PC-9 (cell line): ENCODE measurements at regions not wholly inside any gene's neighbourhood (a gene's known extent, or its start where the extent isn't known, plus 50 kb on each side); places are given as distances from the start of the nearest gene placed in this dataset.

Source experiments
- EZH2 ChIP-seq: fragments of 200-600 bp; sonication (generic); IDR thresholded peaks from 2 replicates; pipeline ENCODE4 v1.8.0; 2017; ENCODE audit warnings: antibody characterized with exemption, low read depth
- TF ChIP-seq, protein P1 (sequence below): fragments of 200-600 bp; sonication (generic); conservative IDR thresholded peaks from 2 replicates; pipeline ENCODE4 v1.6.1; 2017; ENCODE audit warnings: mixed run types, antibody characterized with exemption, mild to moderate bottlenecking, moderate library complexity

DNA sequence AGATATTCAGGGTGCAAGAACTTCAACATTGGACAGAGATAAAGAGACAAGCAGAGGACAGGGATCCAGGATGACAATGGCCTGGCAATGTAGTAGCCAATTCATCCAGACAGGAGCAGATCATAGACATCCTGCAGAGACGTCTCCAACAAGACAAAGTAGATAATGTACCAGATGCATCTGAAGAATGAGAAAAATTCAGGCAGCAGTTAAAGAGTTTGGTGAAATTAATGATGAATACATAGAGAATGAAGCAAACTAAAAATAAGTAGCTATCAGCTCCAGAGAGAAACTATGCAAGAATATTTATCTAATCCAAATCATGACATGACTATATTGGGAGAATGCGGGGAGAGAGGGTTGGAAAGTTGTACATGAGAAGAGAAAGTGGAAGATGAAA is 278.4 kb upstream of the DACH1 start:
- TF ChIP-seq, protein P1, sequence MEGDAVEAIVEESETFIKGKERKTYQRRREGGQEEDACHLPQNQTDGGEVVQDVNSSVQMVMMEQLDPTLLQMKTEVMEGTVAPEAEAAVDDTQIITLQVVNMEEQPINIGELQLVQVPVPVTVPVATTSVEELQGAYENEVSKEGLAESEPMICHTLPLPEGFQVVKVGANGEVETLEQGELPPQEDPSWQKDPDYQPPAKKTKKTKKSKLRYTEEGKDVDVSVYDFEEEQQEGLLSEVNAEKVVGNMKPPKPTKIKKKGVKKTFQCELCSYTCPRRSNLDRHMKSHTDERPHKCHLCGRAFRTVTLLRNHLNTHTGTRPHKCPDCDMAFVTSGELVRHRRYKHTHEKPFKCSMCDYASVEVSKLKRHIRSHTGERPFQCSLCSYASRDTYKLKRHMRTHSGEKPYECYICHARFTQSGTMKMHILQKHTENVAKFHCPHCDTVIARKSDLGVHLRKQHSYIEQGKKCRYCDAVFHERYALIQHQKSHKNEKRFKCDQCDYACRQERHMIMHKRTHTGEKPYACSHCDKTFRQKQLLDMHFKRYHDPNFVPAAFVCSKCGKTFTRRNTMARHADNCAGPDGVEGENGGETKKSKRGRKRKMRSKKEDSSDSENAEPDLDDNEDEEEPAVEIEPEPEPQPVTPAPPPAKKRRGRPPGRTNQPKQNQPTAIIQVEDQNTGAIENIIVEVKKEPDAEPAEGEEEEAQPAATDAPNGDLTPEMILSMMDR, result no peak
- no peak for TF ChIP-seq EZH2
